ENCODE measurements at regions not wholly inside any gene's neighbourhood (a gene's known extent, or its start where the extent isn't known, plus 50 kb on each side); places are given as distances from the start of the nearest gene placed in this dataset.

- no peak for TF ChIP-seq OSR1 (CRISPR knock-in tag; IDR thresholded peaks at IDR 0.05)
These were observed 298.5 kb upstream of the MSX2 start (continued) for GRCh38 chr5:174425964-174426290.

DNA sequence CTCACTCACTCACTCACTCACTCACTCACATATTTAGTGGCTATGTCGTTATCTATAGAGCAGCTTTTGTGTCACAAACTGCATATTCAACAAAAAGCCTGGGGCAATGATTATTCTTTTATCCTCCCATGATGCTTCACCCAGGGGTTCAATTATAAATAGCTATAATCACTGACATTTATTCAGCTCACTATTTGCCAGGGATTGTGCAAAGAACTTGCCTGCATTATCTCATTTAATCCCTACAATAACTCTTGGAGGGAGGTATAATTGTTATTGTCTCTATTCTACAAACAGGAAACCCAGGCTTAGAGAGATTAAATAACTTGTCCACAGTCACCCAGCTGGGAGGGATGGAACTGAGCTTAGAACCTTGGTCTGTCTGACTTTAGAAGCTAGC is 298.0 kb upstream of the MSX2 start:
- ATAC-seq, result no peak
- no peak for TF ChIP-seq BACH2 (CRISPR knock-in tag; IDR thresholded peaks at IDR 0.05; ENCODE audit: borderline replicate concordance)
- TF ChIP-seq TCF4 (CRISPR knock-in tag; IDR thresholded peaks at IDR 0.05; ENCODE audit: borderline replicate concordance), result no peak
- no peak for TF ChIP-seq ZFP30 (CRISPR knock-in tag; IDR thresholded peaks at IDR 0.05)
- no peak for TF ChIP-seq CSRNP3 (CRISPR knock-in tag; IDR thresholded peaks at IDR 0.05)
- TF ChIP-seq OSR1 (CRISPR knock-in tag; IDR thresholded peaks at IDR 0.05), result no peak
- TF ChIP-seq, protein P1, sequence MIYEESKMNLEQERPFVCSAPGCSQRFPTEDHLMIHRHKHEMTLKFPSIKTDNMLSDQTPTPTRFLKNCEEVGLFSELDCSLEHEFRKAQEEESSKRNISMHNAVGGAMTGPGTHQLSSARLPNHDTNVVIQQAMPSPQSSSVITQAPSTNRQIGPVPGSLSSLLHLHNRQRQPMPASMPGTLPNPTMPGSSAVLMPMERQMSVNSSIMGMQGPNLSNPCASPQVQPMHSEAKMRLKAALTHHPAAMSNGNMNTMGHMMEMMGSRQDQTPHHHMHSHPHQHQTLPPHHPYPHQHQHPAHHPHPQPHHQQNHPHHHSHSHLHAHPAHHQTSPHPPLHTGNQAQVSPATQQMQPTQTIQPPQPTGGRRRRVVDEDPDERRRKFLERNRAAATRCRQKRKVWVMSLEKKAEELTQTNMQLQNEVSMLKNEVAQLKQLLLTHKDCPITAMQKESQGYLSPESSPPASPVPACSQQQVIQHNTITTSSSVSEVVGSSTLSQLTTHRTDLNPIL (CRISPR knock-in tag; IDR thresholded peaks at IDR 0.05; ENCODE audit: low read depth), result no peak
- TF ChIP-seq ESRRG (CRISPR knock-in tag; IDR thresholded peaks at IDR 0.05), result no peak
- no peak for TF ChIP-seq ZNF565 (CRISPR knock-in tag; conservative IDR thresholded peaks at IDR 0.05; ENCODE audit: low read depth)
- no peak for TF ChIP-seq ZFP3 (CRISPR knock-in tag; IDR thresholded peaks at IDR 0.05)
- TF ChIP-seq, protein P2, sequence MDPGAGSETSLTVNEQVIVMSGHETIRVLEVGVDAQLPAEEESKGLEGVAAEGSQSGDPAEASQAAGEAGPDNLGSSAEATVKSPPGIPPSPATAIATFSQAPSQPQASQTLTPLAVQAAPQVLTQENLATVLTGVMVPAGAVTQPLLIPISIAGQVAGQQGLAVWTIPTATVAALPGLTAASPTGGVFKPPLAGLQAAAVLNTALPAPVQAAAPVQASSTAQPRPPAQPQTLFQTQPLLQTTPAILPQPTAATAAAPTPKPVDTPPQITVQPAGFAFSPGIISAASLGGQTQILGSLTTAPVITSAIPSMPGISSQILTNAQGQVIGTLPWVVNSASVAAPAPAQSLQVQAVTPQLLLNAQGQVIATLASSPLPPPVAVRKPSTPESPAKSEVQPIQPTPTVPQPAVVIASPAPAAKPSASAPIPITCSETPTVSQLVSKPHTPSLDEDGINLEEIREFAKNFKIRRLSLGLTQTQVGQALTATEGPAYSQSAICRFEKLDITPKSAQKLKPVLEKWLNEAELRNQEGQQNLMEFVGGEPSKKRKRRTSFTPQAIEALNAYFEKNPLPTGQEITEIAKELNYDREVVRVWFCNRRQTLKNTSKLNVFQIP (CRISPR knock-in tag; IDR thresholded peaks at IDR 0.05; ENCODE audit: borderline replicate concordance, low read depth), result no peak
- no peak for TF ChIP-seq TOX (CRISPR knock-in tag; IDR thresholded peaks at IDR 0.05; ENCODE audit: borderline replicate concordance)
- no peak for TF ChIP-seq ISL1 (CRISPR knock-in tag; IDR thresholded peaks at IDR 0.05)

DNA sequence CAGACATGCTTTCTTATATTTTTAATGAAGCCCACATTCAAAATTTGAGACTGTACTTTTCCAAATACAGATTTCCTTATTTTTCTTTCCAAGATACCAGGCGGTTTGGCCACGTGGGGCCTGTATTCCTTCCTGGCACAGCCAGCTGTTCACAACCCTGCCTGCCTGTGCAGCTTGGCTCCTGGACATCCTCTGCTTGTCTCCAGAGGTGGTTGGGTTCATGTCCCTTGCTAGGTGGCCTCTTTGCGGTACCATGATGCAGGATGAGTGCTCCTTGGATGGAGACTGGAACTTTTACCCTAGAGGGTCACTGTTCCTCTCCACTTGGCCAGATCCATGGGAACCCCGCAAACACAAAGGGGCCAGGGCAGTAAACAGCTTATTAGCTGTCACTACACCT is 297.5 kb upstream of the MSX2 start:
- TF ChIP-seq ZNF565 (CRISPR knock-in tag; conservative IDR thresholded peaks at IDR 0.05; ENCODE audit: low read depth), result no peak
- no peak for TF ChIP-seq SNAI2 (CRISPR knock-in tag; IDR thresholded peaks at IDR 0.05)
- TF ChIP-seq CSRNP3 (CRISPR knock-in tag; IDR thresholded peaks at IDR 0.05), result no peak
- TF ChIP-seq, protein P3, sequence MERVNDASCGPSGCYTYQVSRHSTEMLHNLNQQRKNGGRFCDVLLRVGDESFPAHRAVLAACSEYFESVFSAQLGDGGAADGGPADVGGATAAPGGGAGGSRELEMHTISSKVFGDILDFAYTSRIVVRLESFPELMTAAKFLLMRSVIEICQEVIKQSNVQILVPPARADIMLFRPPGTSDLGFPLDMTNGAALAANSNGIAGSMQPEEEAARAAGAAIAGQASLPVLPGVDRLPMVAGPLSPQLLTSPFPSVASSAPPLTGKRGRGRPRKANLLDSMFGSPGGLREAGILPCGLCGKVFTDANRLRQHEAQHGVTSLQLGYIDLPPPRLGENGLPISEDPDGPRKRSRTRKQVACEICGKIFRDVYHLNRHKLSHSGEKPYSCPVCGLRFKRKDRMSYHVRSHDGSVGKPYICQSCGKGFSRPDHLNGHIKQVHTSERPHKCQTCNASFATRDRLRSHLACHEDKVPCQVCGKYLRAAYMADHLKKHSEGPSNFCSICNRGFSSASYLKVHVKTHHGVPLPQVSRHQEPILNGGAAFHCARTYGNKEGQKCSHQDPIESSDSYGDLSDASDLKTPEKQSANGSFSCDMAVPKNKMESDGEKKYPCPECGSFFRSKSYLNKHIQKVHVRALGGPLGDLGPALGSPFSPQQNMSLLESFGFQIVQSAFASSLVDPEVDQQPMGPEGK (CRISPR knock-in tag; IDR thresholded peaks at IDR 0.05; ENCODE audit: borderline replicate concordance), result no peak
- no peak for TF ChIP-seq ARNTL (CRISPR knock-in tag; IDR thresholded peaks at IDR 0.05; ENCODE audit: borderline replicate concordance, low read depth)
- TF ChIP-seq RARB (CRISPR knock-in tag; IDR thresholded peaks at IDR 0.05), result no peak
- TF ChIP-seq TCF4 (CRISPR knock-in tag; IDR thresholded peaks at IDR 0.05; ENCODE audit: borderline replicate concordance), result no peak
- TF ChIP-seq, protein P2 (CRISPR knock-in tag; IDR thresholded peaks at IDR 0.05; ENCODE audit: borderline replicate concordance, low read depth), result no peak
- no peak for TF ChIP-seq CSDC2 (CRISPR knock-in tag; IDR thresholded peaks at IDR 0.05)
- no peak for TF ChIP-seq ISL1 (CRISPR knock-in tag; IDR thresholded peaks at IDR 0.05)
- no peak for TF ChIP-seq ZFP3 (CRISPR knock-in tag; IDR thresholded peaks at IDR 0.05)
- TF ChIP-seq ZC3H10 (CRISPR knock-in tag; IDR thresholded peaks at IDR 0.05), result no peak
- ATAC-seq, result no peak

- ATAC-seq, result no peak
- TF ChIP-seq ESRRG (CRISPR knock-in tag; IDR thresholded peaks at IDR 0.05) (no peak), SNAI2 (CRISPR knock-in tag; IDR thresholded peaks at IDR 0.05) (no peak), BACH2 (CRISPR knock-in tag; IDR thresholded peaks at IDR 0.05; ENCODE audit: borderline replicate concordance) (no peak), ZNF565 (CRISPR knock-in tag; conservative IDR thresholded peaks at IDR 0.05; ENCODE audit: low read depth) (no peak), ZFP3 (CRISPR knock-in tag; IDR thresholded peaks at IDR 0.05) (no peak), ISL1 (CRISPR knock-in tag; IDR thresholded peaks at IDR 0.05) (no peak), TSHZ2 (CRISPR knock-in tag; IDR thresholded peaks at IDR 0.05) (no peak), TCF4 (CRISPR knock-in tag; IDR thresholded peaks at IDR 0.05; ENCODE audit: borderline replicate concordance) (no peak)
- TF ChIP-seq, protein P1 (CRISPR knock-in tag; IDR thresholded peaks at IDR 0.05; ENCODE audit: low read depth), result no peak
These were observed 297.1 kb upstream of the MSX2 start for GRCh38 chr5:174427304-174427703.

Measured in SK-N-SH treated with all-trans-retinoic acid at 6 μM for 48 hours (cell line).